ENCODE measurements at regions not wholly inside any gene's neighbourhood (a gene's known extent, or its start where the extent isn't known, plus 50 kb on each side); places are given as distances from the start of the nearest gene placed in this dataset.

- TF ChIP-seq, protein P1, sequence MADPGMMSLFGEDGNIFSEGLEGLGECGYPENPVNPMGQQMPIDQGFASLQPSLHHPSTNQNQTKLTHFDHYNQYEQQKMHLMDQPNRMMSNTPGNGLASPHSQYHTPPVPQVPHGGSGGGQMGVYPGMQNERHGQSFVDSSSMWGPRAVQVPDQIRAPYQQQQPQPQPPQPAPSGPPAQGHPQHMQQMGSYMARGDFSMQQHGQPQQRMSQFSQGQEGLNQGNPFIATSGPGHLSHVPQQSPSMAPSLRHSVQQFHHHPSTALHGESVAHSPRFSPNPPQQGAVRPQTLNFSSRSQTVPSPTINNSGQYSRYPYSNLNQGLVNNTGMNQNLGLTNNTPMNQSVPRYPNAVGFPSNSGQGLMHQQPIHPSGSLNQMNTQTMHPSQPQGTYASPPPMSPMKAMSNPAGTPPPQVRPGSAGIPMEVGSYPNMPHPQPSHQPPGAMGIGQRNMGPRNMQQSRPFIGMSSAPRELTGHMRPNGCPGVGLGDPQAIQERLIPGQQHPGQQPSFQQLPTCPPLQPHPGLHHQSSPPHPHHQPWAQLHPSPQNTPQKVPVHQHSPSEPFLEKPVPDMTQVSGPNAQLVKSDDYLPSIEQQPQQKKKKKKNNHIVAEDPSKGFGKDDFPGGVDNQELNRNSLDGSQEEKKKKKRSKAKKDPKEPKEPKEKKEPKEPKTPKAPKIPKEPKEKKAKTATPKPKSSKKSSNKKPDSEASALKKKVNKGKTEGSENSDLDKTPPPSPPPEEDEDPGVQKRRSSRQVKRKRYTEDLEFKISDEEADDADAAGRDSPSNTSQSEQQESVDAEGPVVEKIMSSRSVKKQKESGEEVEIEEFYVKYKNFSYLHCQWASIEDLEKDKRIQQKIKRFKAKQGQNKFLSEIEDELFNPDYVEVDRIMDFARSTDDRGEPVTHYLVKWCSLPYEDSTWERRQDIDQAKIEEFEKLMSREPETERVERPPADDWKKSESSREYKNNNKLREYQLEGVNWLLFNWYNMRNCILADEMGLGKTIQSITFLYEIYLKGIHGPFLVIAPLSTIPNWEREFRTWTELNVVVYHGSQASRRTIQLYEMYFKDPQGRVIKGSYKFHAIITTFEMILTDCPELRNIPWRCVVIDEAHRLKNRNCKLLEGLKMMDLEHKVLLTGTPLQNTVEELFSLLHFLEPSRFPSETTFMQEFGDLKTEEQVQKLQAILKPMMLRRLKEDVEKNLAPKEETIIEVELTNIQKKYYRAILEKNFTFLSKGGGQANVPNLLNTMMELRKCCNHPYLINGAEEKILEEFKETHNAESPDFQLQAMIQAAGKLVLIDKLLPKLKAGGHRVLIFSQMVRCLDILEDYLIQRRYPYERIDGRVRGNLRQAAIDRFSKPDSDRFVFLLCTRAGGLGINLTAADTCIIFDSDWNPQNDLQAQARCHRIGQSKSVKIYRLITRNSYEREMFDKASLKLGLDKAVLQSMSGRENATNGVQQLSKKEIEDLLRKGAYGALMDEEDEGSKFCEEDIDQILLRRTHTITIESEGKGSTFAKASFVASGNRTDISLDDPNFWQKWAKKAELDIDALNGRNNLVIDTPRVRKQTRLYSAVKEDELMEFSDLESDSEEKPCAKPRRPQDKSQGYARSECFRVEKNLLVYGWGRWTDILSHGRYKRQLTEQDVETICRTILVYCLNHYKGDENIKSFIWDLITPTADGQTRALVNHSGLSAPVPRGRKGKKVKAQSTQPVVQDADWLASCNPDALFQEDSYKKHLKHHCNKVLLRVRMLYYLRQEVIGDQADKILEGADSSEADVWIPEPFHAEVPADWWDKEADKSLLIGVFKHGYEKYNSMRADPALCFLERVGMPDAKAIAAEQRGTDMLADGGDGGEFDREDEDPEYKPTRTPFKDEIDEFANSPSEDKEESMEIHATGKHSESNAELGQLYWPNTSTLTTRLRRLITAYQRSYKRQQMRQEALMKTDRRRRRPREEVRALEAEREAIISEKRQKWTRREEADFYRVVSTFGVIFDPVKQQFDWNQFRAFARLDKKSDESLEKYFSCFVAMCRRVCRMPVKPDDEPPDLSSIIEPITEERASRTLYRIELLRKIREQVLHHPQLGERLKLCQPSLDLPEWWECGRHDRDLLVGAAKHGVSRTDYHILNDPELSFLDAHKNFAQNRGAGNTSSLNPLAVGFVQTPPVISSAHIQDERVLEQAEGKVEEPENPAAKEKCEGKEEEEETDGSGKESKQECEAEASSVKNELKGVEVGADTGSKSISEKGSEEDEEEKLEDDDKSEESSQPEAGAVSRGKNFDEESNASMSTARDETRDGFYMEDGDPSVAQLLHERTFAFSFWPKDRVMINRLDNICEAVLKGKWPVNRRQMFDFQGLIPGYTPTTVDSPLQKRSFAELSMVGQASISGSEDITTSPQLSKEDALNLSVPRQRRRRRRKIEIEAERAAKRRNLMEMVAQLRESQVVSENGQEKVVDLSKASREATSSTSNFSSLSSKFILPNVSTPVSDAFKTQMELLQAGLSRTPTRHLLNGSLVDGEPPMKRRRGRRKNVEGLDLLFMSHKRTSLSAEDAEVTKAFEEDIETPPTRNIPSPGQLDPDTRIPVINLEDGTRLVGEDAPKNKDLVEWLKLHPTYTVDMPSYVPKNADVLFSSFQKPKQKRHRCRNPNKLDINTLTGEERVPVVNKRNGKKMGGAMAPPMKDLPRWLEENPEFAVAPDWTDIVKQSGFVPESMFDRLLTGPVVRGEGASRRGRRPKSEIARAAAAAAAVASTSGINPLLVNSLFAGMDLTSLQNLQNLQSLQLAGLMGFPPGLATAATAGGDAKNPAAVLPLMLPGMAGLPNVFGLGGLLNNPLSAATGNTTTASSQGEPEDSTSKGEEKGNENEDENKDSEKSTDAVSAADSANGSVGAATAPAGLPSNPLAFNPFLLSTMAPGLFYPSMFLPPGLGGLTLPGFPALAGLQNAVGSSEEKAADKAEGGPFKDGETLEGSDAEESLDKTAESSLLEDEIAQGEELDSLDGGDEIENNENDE (IDR thresholded peaks at IDR 0.05; ENCODE audit: low read depth, low read length): no peak
- TF ChIP-seq FOXJ2 (tag; IDR thresholded peaks at IDR 0.05) (no peak), ETS2 (tag; IDR thresholded peaks at IDR 0.05; ENCODE audit: borderline replicate concordance, poor library complexity, severe bottlenecking) (no peak), ZNF57 (CRISPR knock-in tag; IDR thresholded peaks at IDR 0.05) (no peak), IRF2 (CRISPR knock-in tag; IDR thresholded peaks at IDR 0.05) (no peak), ESRRA (IDR thresholded peaks at IDR 0.05; ENCODE audit: borderline replicate concordance, low read depth) (no peak), GABPB1 (CRISPR knock-in tag; IDR thresholded peaks at IDR 0.05) (no peak), EP300 (IDR thresholded peaks at IDR 0.05; ENCODE audit: low read length) (no peak), TRIM28 (IDR thresholded peaks at IDR 0.05) (no peak)
- TF ChIP-seq, protein P2, sequence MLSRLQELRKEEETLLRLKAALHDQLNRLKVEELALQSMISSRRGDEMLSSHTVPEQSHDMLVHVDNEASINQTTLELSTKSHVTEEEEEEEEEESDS (CRISPR knock-in tag; IDR thresholded peaks at IDR 0.05): no peak
- TF ChIP-seq, protein P3, sequence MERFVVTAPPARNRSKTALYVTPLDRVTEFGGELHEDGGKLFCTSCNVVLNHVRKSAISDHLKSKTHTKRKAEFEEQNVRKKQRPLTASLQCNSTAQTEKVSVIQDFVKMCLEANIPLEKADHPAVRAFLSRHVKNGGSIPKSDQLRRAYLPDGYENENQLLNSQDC (CRISPR knock-in tag; IDR thresholded peaks at IDR 0.05): no peak
- TF ChIP-seq, protein P4, sequence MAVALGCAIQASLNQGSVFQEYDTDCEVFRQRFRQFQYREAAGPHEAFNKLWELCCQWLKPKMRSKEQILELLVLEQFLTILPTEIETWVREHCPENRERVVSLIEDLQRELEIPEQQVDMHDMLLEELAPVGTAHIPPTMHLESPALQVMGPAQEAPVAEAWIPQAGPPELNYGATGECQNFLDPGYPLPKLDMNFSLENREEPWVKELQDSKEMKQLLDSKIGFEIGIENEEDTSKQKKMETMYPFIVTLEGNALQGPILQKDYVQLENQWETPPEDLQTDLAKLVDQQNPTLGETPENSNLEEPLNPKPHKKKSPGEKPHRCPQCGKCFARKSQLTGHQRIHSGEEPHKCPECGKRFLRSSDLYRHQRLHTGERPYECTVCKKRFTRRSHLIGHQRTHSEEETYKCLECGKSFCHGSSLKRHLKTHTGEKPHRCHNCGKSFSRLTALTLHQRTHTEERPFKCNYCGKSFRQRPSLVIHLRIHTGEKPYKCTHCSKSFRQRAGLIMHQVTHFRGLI (CRISPR knock-in tag; IDR thresholded peaks at IDR 0.05): no peak
Measured at GRCh38 chr9:82295181-82295580, 306.6 kb downstream of the SPATA31D1 start (continued).

All from K562 (cell line).